SU-DHL-6 (cell line): ENCODE measurements at regions not wholly inside any gene's neighbourhood (a gene's known extent, or its start where the extent isn't known, plus 50 kb on each side); places are given as distances from the start of the nearest gene placed in this dataset.

Source experiments
- CTCF ChIP-seq: fragments of 200-600 bp; sonication (generic); IDR thresholded peaks from one replicate; pipeline ENCODE4 v1.5.1; 2017; ENCODE audit warnings: antibody characterized with exemption, mild to moderate bottlenecking, low read length, moderate library complexity; ENCODE audit not compliant: insufficient read depth, poor library complexity, severe bottlenecking
- EZH2phosphoT487 ChIP-seq: fragments of 200-600 bp; sonication (generic), shearing (Covaris generic); conservative IDR thresholded peaks from 2 replicates; pipeline ENCODE4 v1.6.1; 2018; ENCODE audit warnings: mild to moderate bottlenecking, antibody characterized with exemption, low read length, moderate library complexity, mixed read lengths

DNA sequence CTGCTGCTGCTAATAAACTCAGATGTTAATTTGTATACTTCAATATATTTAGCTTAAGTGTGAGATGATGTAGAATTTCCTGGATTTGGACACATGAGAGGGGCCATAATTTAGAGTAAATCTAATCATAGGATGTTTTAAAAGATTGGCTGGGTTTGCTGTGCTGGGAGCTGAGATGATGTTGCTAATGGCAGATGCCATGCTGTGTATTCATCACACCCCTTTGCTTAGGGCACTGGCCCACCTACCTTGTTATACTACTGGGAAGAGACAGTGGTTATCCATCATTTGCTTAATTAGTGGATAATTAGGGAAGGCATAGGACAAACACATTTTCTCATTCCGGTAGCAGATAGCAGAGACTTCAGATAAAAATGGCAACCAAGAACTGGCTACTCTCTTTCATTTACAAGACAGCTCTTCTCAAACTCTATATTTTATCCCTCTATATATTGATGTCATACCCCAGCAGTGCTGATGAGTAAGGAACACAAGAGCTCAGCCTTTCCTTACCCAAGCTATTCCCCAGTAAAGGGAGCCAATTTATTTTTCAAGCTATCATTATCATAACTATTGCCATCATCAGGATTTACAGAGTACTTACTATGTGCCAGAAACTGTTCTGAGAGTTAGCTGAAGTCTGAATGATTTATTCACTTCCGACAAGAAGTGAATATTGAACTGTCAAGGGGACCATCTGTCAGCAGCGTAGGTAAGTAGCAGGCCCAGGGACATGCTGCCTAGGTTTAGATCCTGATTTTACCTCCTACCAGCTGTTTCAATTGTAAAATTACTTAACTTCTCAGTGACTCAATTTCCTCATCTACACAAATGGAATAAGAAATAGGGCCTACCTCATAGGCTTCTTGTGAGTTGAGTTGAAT lies 204.6 kb upstream of the FLRT2 start:
- TF ChIP-seq CTCF = no peak
- no peak for TF ChIP-seq EZH2phosphoT487
